ENCODE measurements at regions not wholly inside any gene's neighbourhood (a gene's known extent, or its start where the extent isn't known, plus 50 kb on each side); places are given as distances from the start of the nearest gene placed in this dataset.

DNA sequence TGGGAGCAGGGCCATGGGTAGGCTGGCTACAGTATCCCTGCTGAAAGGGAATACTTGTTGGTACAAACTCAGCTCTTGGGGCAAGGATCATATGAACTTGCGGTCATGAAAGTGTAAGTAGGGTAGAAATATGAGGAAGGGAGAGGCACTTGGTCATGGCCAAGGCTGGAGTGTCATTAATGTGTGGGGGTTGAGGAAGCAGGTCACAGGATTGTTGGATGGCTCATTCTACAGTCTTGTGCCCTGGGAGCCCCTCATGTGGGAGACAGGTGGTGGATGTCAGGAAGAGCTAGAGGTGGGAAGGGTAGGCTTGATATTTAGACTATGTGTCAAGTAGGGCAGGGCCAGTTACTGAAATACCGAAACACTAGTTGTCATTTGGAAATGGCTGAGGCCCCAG, 95.5 kb downstream of the RRM1 start:
- no peaks in the 10 kb centered on the region for H3K36me3 ChIP-seq
- H3K27ac ChIP-seq, result peak overlapping the region in 1 of 2 donors; percentile 81
- TF ChIP-seq CTCF (IDR thresholded peaks at IDR 0.05), result no peak
- no peak overlapping the region for H3K4me3 ChIP-seq
- H3K4me1 ChIP-seq, result peaks cover 0 to 17% of the 10 kb centered on the region in 2 donors
- DNase-seq (ENCODE audit: low spot score), result no peak
- H3K9me3 ChIP-seq, result no peaks in the 10 kb centered on the region
- no peaks in the 10 kb centered on the region for H3K27me3 ChIP-seq

Measured in right atrium auricular region (tissue), 2 donors.